ENCODE measurements at regions not wholly inside any gene's neighbourhood (a gene's known extent, or its start where the extent isn't known, plus 50 kb on each side); places are given as distances from the start of the nearest gene placed in this dataset.
"Not testable (repeated sequence)": the region's sequence is repeated elsewhere in the genome, so short reads cannot be mapped to it uniquely, and the experiment has no call there.

GRCh38 chr5:52102311-52102710 lies 685.4 kb upstream of the ITGA1 start:
- H3K36me3 ChIP-seq (ENCODE audit: control insufficient read depth in 2 of 4, insufficient read depth in 4 of 4, low read length in 3 of 4); H4K8ac ChIP-seq (ENCODE audit: extremely low read depth, insufficient read depth, low read length); H2BK120ac ChIP-seq (replicated peaks; ENCODE audit: low read depth, low read length); H3K4me3 ChIP-seq (ENCODE audit: extremely low read depth in 1 of 4, insufficient read depth in 2 of 4, low read depth in 3 of 4, low read length in 4 of 4); H2BK20ac ChIP-seq (ENCODE audit: low read length); H3K23ac ChIP-seq (ENCODE audit: insufficient read length); H3K27me3 ChIP-seq (replicated peaks in 1 of 4; ENCODE audit: control insufficient read depth in 3 of 4, extremely low read depth in 1 of 4, insufficient read depth in 3 of 4, low read length in 3 of 4); H2BK12ac ChIP-seq (ENCODE audit: low read depth, low read length); H4K20me1 ChIP-seq (replicated peaks in 1 of 2; ENCODE audit: control insufficient read depth in 1 of 2, insufficient read depth in 2 of 2, low read length in 2 of 2); DNase-seq (ENCODE audit: low read depth in 1 of 2, low spot score in 2 of 2); H3K9ac ChIP-seq (replicated peaks in 1 of 4; ENCODE audit: extremely low read depth in 1 of 4, low read depth in 3 of 4, low read length in 3 of 4); H3K14ac ChIP-seq (ENCODE audit: insufficient read length); FAIRE-seq; H3K4ac ChIP-seq (replicated peaks; ENCODE audit: insufficient read length, low read depth, low read length); H3K4me1 ChIP-seq (replicated peaks in 1 of 4; ENCODE audit: control insufficient read depth in 3 of 4, insufficient read depth in 4 of 4, low read length in 3 of 4); H2AFZ ChIP-seq (ENCODE audit: low read length); H3K23me2 ChIP-seq (ENCODE audit: low read depth, low read length); H3K27ac ChIP-seq (ENCODE audit: low read depth, low read length); H3K79me2 ChIP-seq (ENCODE audit: control insufficient read depth in 1 of 2, insufficient read depth in 2 of 2, low read length in 2 of 2); H2BK5ac ChIP-seq (ENCODE audit: low read depth, low read length); H3K56ac ChIP-seq (replicated peaks; ENCODE audit: insufficient read length, low read depth, low read length); H3K4me2 ChIP-seq (ENCODE audit: insufficient read depth in 1 of 2, low read depth in 2 of 2, low read length in 2 of 2); H2AK5ac ChIP-seq (ENCODE audit: low read depth, low read length); POLR2A ChIA-PET (ENCODE audit: partially characterized antibody); H3K79me1 ChIP-seq (ENCODE audit: low read depth, low read length); H3K9me3 ChIP-seq (ENCODE audit: insufficient read depth in 2 of 2, low read depth in 1 of 2, low read length in 1 of 2); H4K91ac ChIP-seq (replicated peaks; ENCODE audit: insufficient read length, low read length); H2BK15ac ChIP-seq (ENCODE audit: low read length); H3K18ac ChIP-seq (ENCODE audit: extremely low read depth, low read length); H4K5ac ChIP-seq (ENCODE audit: insufficient read length, low read depth, low read length): not testable (repeated sequence)
- CTCF ChIA-PET (ENCODE audit: partially characterized antibody): interaction anchor here (1.0 kb wide), 1 partner anchor 24 kb away, joined by 3 read pairs; no protein-coding TSS in a partner anchor
- 90% methylated on average over 5 of the region's 5 CpGs; no CpG with 5 or more reads in 1 of the 2 experiments for WGBS, 2 experiments (ENCODE audit: extremely low coverage in 1 of 2, insufficient coverage in 1 of 2, insufficient read length in 1 of 2, insufficient replicate concordance in 2 of 2, low coverage in 1 of 2, low lambda C conversion rate in 2 of 2, missing lambda C conversion rate in 1 of 2)
